HEK293 (cell line): ENCODE measurements at regions not wholly inside any gene's neighbourhood (a gene's known extent, or its start where the extent isn't known, plus 50 kb on each side); places are given as distances from the start of the nearest gene placed in this dataset.

Experiments
- CTCF ChIA-PET: fragments of 350-600 bp; formaldehyde crosslinking; extraction: SDS; loops from one replicate; lab custom pipeline; 2021; ENCODE audit warnings: antibody characterized with exemption; lab: Yijun Ruan, JAX
- POLR2A ChIA-PET: fragments of 300-600 bp; formaldehyde crosslinking; extraction: SDS; loops from one replicate; lab custom pipeline; 2020; ENCODE audit warnings: antibody characterized with exemption, inconsistent platforms; lab: Yijun Ruan, JAX
- H3K27ac ChIP-seq: fragments of 200-500 bp; sonication (Bioruptor generic); 2 replicates; pipeline ENCODE4 v1.5.1; 2014; ENCODE audit warnings: low read depth, low read length, control low read depth, inconsistent platforms; ENCODE audit errors: extremely low read depth
- H3K36me3 ChIP-seq, 2 experiments: fragments of 200-500 bp in 1 of 2; sonication (Bioruptor generic) in 1 of 2; 1 replicate in 1 of 2; 2 replicates in 1 of 2; pipeline ENCODE4 v1.5.1; 2014 to 2017; ENCODE audit warnings: inconsistent platforms in 2 of 2, low read length in 2 of 2; ENCODE audit not compliant: control insufficient read depth in 2 of 2, insufficient read depth in 1 of 2
- H3K4me1 ChIP-seq: fragments of 200-500 bp; sonication (Bioruptor generic); 2 replicates; pipeline ENCODE4 v1.5.1; 2014; ENCODE audit warnings: mild to moderate bottlenecking, low read length, inconsistent platforms; ENCODE audit not compliant: control insufficient read depth, insufficient read depth
- H3K4me3 ChIP-seq: 2 replicates; pipeline ENCODE4 v1.5.1; 2011; ENCODE audit warnings: low read depth, mild to moderate bottlenecking, control low read depth, low read length, moderate library complexity
- H3K9me3 ChIP-seq: fragments of 200-500 bp; sonication (Bioruptor generic); 2 replicates; pipeline ENCODE4 v1.5.1; 2014; ENCODE audit warnings: low read depth, low read length, inconsistent platforms; ENCODE audit not compliant: control insufficient read depth, insufficient read depth
- GLIS1 ChIP-seq: fragments of 450-650 bp; formaldehyde crosslinking; IDR thresholded peaks from 2 replicates; pipeline ENCODE4 v1.5.1; 2016; ENCODE audit warnings: missing biosample characterization, missing genetic modification characterization
- HOXC10 ChIP-seq: sonication (generic); formaldehyde crosslinking; IDR thresholded peaks from 2 replicates; pipeline ENCODE4 v1.8.1; 2023; ENCODE audit warnings: mild to moderate bottlenecking, missing genetic modification reagents
- PATZ1 ChIP-seq: fragments of 450-650 bp; formaldehyde crosslinking; IDR thresholded peaks from 2 replicates; pipeline ENCODE4 v1.5.1; 2016; ENCODE audit warnings: missing biosample characterization, missing genetic modification characterization
- SP2 ChIP-seq: fragments of 450-650 bp; formaldehyde crosslinking; IDR thresholded peaks from 2 replicates; pipeline ENCODE4 v1.5.1; 2016; ENCODE audit warnings: missing biosample characterization, missing genetic modification characterization
- SP7 ChIP-seq: fragments of 450-650 bp; formaldehyde crosslinking; IDR thresholded peaks from 2 replicates; pipeline ENCODE4 v1.5.1; 2016; ENCODE audit warnings: missing biosample characterization, missing genetic modification characterization
- YY1 ChIP-seq: fragments of 450-650 bp; formaldehyde crosslinking; IDR thresholded peaks from 2 replicates; pipeline ENCODE4 v1.5.1; 2018; ENCODE audit warnings: missing biosample characterization, missing genetic modification characterization
- ZBTB17 ChIP-seq: fragments of 450-650 bp; formaldehyde crosslinking; IDR thresholded peaks from 2 replicates; pipeline ENCODE4 v1.5.1; 2016; ENCODE audit warnings: missing biosample characterization, missing genetic modification characterization
- ZBTB20 ChIP-seq: fragments of 450-650 bp; formaldehyde crosslinking; IDR thresholded peaks from 2 replicates; pipeline ENCODE4 v1.5.1; 2016; ENCODE audit warnings: missing biosample characterization, missing genetic modification characterization
- ZBTB6 ChIP-seq: fragments of 450-650 bp; formaldehyde crosslinking; IDR thresholded peaks from 2 replicates; pipeline ENCODE4 v1.5.1; 2017; ENCODE audit warnings: missing biosample characterization, missing genetic modification characterization
- ZBTB8A ChIP-seq: fragments of 450-650 bp; formaldehyde crosslinking; IDR thresholded peaks from 2 replicates; pipeline ENCODE4 v1.5.1; 2016; ENCODE audit warnings: missing biosample characterization, missing genetic modification characterization
- ZFHX2 ChIP-seq: fragments of 450-650 bp; formaldehyde crosslinking; conservative IDR thresholded peaks from 2 replicates; pipeline ENCODE4 v1.5.1; 2016; ENCODE audit warnings: missing biosample characterization, missing genetic modification characterization
- ZIC2 ChIP-seq: fragments of 450-650 bp; formaldehyde crosslinking; IDR thresholded peaks from 2 replicates; pipeline ENCODE4 v1.5.1; 2016; ENCODE audit warnings: missing biosample characterization, missing genetic modification characterization
- ZNF10 ChIP-seq: fragments of 450-650 bp; formaldehyde crosslinking; IDR thresholded peaks from 2 replicates; pipeline ENCODE4 v1.5.1; 2017; ENCODE audit warnings: missing biosample characterization, missing genetic modification characterization
- ZNF157 ChIP-seq: fragments of 450-650 bp; formaldehyde crosslinking; IDR thresholded peaks from 2 replicates; pipeline ENCODE4 v1.5.1; 2016; ENCODE audit warnings: missing biosample characterization, missing genetic modification characterization
- ZNF335 ChIP-seq: fragments of 450-650 bp; formaldehyde crosslinking; conservative IDR thresholded peaks from 2 replicates; pipeline ENCODE4 v1.5.1; 2016; ENCODE audit warnings: missing biosample characterization, missing genetic modification characterization
- ZNF341 ChIP-seq: fragments of 450-650 bp; formaldehyde crosslinking; IDR thresholded peaks from 2 replicates; pipeline ENCODE4; 2016; ENCODE audit warnings: low read depth, missing biosample characterization, missing genetic modification characterization
- ZNF398 ChIP-seq: fragments of 450-650 bp; formaldehyde crosslinking; IDR thresholded peaks from 2 replicates; pipeline ENCODE4 v1.5.1; 2017; ENCODE audit warnings: missing biosample characterization, missing genetic modification characterization
- ZNF473 ChIP-seq: fragments of 450-650 bp; formaldehyde crosslinking; IDR thresholded peaks from 2 replicates; pipeline ENCODE4 v1.5.1; 2017; ENCODE audit warnings: missing biosample characterization, missing genetic modification characterization
- ZNF530 ChIP-seq: fragments of 450-650 bp; formaldehyde crosslinking; IDR thresholded peaks from 2 replicates; pipeline ENCODE4 v1.5.1; 2016; ENCODE audit warnings: low read depth, missing biosample characterization, missing genetic modification characterization
- ZNF600 ChIP-seq: fragments of 450-650 bp; formaldehyde crosslinking; IDR thresholded peaks from 2 replicates; pipeline ENCODE4 v1.5.1; 2016; ENCODE audit warnings: missing biosample characterization, missing genetic modification characterization
- ZNF660 ChIP-seq: fragments of 450-650 bp; IDR thresholded peaks from 2 replicates; pipeline ENCODE4 v1.5.1; 2018; ENCODE audit warnings: missing biosample characterization, mild to moderate bottlenecking, missing genetic modification characterization
- ZNF830 ChIP-seq: fragments of 450-650 bp; IDR thresholded peaks from 2 replicates; pipeline ENCODE4 v1.5.0; 2018; ENCODE audit warnings: missing biosample characterization, missing genetic modification characterization, low read depth, mild to moderate bottlenecking, moderate library complexity
- ZNF843 ChIP-seq: fragments of 450-650 bp; formaldehyde crosslinking; IDR thresholded peaks from 2 replicates; pipeline ENCODE4 v1.5.1; 2016; ENCODE audit warnings: missing biosample characterization, missing genetic modification characterization
- TF ChIP-seq, protein P1 (sequence below): fragments of 450-650 bp; formaldehyde crosslinking; IDR thresholded peaks from 2 replicates; pipeline ENCODE4 v1.5.1; 2016; ENCODE audit warnings: missing biosample characterization, missing genetic modification characterization
- TF ChIP-seq, protein P2 (sequence below): fragments of 450-650 bp; formaldehyde crosslinking; optimal IDR thresholded peaks from 2 replicates; pipeline ENCODE3; 2016; ENCODE audit warnings: missing biosample characterization, mild to moderate bottlenecking, missing genetic modification characterization
- TF ChIP-seq, protein P3 (sequence below): fragments of 450-650 bp; formaldehyde crosslinking; IDR thresholded peaks from 2 replicates; pipeline ENCODE4 v1.5.1; 2016; ENCODE audit warnings: missing biosample characterization, missing genetic modification characterization

- TF ChIP-seq ZBTB17 (tag by site-specific recombination), result no peak
- TF ChIP-seq ZIC2, result peak; percentile 47; the same call in 1 of the 2 replicates
- TF ChIP-seq ZNF157 (tag by site-specific recombination), result no peak
- TF ChIP-seq, protein P1, sequence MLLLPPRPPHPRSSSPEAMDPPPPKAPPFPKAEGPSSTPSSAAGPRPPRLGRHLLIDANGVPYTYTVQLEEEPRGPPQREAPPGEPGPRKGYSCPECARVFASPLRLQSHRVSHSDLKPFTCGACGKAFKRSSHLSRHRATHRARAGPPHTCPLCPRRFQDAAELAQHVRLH (tag by site-specific recombination), result no peak
- TF ChIP-seq ZNF830 (tag by site-specific recombination), result no peak
- no peak for TF ChIP-seq ZNF843 (tag by site-specific recombination)
- Histone ChIP-seq H3K4me3 (no peak overlapping the region; the same call in 1 of the 2 replicates), H3K36me3 (no peaks in the 10 kb centered on the region), H3K9me3 (no peaks in the 10 kb centered on the region), H3K27ac (no peak overlapping the region), H3K4me1 (no peaks in the 10 kb centered on the region; the same call in 1 of the 2 replicates)
- ChIA-PET POLR2A (no interaction called here), CTCF (no interaction called here)
Measured at GRCh38 chr3:127134887-127135240, 58.1 kb upstream of the PRR23E start.

DNA sequence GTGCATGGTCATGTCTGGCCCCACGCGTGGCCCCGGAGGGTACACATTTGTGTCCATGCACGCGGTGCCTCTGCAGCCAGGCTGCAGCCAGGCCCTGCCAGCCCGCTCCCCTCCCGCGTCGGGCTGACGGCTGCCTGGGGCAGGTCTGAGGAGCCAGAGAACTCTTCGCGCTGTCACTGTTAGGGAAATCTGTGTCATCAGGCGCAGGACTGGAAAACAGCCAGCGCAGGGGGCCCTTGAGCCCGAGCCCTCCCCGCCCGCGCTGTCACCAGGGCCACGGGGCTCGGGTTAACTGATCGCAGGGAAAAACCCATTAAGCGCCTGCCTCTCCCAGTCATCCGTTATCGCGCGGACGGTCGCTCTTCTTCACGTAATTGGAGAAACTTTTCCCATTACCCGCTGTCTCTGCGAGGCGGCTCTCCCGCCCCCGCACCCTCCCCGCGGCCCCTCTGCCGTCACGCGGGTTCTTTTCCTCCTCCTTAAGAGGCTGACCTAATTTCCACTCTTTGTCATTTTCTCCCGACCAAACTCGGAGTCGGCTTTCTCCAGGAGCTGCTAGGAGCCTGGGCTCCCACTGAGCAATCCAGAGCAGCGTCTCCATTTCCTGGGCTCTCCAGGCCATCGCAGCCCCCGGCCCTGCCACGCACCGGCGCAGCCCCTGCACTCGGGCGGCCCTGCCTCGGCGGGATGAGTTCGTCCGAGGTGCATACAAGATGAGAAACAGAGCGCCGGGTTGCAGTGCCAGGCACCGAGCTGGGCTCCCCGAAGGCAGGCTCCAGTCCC is 57.5 kb upstream of the PRR23E start:
- Histone ChIP-seq H3K27ac (no peak overlapping the region), H3K36me3 (no peaks in the 10 kb centered on the region), H3K9me3 (no peaks in the 10 kb centered on the region), H3K4me3 (peak overlapping the region; percentile 1; the same call in 1 of the 2 replicates)
- ChIA-PET POLR2A (no interaction called here), CTCF (no interaction called here)
- peak; percentile 79 for TF ChIP-seq ZNF10 (tag by site-specific recombination)
- TF ChIP-seq ZNF473 (tag by site-specific recombination), result no peak
- TF ChIP-seq ZBTB20 (tag by site-specific recombination), result peak; percentile 86
- peak; percentile 51 for TF ChIP-seq ZBTB8A (tag by site-specific recombination)
- TF ChIP-seq GLIS1, result peak; percentile 81
- TF ChIP-seq PATZ1, result peak; percentile 62
- TF ChIP-seq ZBTB6 (tag by site-specific recombination), result 0 out of 2 replicates have a peak, but pooled peaks have one; percentile 21
- peak; percentile 78 for TF ChIP-seq ZNF398 (tag by site-specific recombination)
- no peak for TF ChIP-seq YY1 (tag by site-specific recombination)
- TF ChIP-seq ZNF600 (tag by site-specific recombination), result 0 out of 2 replicates have a peak, but pooled peaks have one; percentile 13
- peak; percentile 30; the same call in 1 of the 2 replicates for TF ChIP-seq ZNF341 (tag by site-specific recombination)
- TF ChIP-seq, protein P2, sequence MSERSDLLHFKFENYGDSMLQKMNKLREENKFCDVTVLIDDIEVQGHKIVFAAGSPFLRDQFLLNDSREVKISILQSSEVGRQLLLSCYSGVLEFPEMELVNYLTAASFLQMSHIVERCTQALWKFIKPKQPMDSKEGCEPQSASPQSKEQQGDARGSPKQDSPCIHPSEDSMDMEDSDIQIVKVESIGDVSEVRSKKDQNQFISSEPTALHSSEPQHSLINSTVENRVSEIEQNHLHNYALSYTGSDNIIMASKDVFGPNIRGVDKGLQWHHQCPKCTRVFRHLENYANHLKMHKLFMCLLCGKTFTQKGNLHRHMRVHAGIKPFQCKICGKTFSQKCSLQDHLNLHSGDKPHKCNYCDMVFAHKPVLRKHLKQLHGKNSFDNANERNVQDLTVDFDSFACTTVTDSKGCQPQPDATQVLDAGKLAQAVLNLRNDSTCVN, result peak; percentile 27
- no peak for TF ChIP-seq ZNF660 (tag by site-specific recombination)
- TF ChIP-seq SP2, result peak; percentile 11; the same call in 1 of the 2 replicates
- TF ChIP-seq HOXC10 (CRISPR knock-in tag), result no peak
- TF ChIP-seq, protein P3, sequence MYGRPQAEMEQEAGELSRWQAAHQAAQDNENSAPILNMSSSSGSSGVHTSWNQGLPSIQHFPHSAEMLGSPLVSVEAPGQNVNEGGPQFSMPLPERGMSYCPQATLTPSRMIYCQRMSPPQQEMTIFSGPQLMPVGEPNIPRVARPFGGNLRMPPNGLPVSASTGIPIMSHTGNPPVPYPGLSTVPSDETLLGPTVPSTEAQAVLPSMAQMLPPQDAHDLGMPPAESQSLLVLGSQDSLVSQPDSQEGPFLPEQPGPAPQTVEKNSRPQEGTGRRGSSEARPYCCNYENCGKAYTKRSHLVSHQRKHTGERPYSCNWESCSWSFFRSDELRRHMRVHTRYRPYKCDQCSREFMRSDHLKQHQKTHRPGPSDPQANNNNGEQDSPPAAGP, result 0 out of 2 replicates have a peak, but pooled peaks have one; percentile 42
- peak; percentile 48 for TF ChIP-seq ZNF335
- TF ChIP-seq SP7, result peak; percentile 24; the same call in 1 of the 2 replicates
- TF ChIP-seq ZNF530 (tag by site-specific recombination), result no peak
- TF ChIP-seq ZFHX2, result peak; percentile 42
- TF ChIP-seq, all 188 proteins: peak for 15
- H3K4me1 ChIP-seq, result no peaks in the 10 kb centered on the region; the same call in 1 of the 2 replicates
